Skeletal muscle cell (primary cell): ENCODE measurements at regions not wholly inside any gene's neighbourhood (a gene's known extent, or its start where the extent isn't known, plus 50 kb on each side); places are given as distances from the start of the nearest gene placed in this dataset.
"Not testable (repeated sequence)": the region's sequence is repeated elsewhere in the genome, so short reads cannot be mapped to it uniquely, and the experiment has no call there.

Experiments
- DNase-seq: peaks from one replicate; pipeline ENCODE4 v3.0.0-alpha.2; 2010; ENCODE audit warnings: low read depth
- H3K4me3 ChIP-seq: 2 replicates; pipeline ENCODE4 v1.5.1; 2011; ENCODE audit warnings: low read depth, mild to moderate bottlenecking, control low read depth, low read length, moderate library complexity

DNA sequence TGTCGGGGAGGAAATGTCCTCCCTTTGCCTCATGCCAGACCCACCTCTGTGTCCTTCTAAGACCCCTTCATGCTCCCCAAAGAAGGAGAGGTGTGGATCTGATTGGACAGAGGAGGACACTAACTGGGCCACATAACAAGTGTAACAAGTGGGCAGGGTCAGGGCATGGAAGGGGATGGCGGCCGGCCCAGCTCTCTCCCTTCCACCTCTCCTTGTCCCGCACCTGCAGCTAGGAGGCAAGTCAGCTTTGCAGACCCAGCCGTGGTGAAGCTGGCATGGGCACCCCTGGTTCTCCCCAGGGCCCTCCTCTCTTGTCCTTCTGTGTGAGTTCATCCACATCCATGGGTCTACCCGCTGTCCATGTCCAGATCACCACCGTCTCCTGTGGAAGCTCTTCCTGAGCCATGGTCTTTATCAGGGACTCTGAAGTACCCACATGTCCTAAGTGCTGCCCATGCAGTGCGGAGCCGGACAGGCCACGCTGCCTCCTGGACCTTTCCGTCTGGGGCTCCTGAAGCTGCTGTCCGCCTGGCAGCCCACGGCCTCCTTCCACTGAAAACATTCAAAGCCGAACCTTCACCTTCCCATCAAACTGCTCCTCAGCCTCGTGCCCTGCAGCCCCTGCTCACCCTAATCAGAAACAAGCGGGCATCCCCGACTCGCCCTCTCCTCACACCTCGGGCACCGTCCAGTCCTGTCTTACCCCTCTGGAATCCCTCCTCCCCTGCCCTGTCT is 460.5 kb downstream of the PTPRU start:
- H3K4me3 ChIP-seq: no peak overlapping the region
- DNase-seq: no peak

DNA sequence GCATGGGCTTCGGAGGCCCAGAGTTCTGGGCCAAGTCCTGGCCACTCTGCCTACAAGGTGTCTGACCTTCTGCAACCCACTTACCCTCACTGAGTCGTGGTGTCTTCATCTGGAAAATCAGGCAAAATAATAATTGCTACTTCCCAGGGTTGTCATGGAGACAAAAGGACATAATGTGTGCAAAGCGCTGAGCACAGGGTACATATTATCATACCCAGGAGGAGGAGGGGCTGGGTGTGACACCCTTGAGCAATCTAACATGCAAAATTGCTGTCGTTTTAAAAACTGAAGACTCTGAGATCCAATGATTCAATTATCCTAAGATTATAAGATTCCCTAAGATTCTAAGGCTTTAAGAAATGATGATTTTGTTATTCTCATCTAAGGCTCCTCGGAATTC is 459.5 kb downstream of the PTPRU start:
- no peak for DNase-seq
- H3K4me3 ChIP-seq: no peak overlapping the region

- no peak for DNase-seq
- H3K4me3 ChIP-seq: no peak overlapping the region
Measured at GRCh38 chr1:29695036-29695435, 458.7 kb downstream of the PTPRU start.

- no peak overlapping the region for H3K4me3 ChIP-seq
- no peak for DNase-seq
Measured at GRCh38 chr1:29691499-29691898, 455.2 kb downstream of the PTPRU start.

DNA sequence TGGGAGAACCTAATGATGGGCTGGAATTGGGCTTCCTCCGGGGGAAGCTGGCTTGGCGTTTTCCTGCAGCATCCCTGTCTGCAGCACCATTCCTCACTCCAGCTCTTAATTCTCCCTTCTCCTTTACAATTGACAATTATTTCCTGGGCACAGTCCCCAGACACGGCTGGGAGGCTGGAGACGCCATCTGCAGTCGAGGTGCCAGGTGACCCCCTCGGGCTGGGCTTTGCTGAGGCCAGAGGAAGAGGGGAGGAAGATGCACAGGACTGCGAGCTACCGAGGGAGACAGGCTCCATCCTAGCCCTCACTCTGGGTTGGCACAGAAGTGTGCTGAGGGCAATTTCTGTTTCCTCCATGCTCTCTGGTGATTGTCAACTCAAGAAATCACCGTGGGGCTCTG is 453.8 kb downstream of the PTPRU start:
- H3K4me3 ChIP-seq: no peak overlapping the region
- DNase-seq: no peak

GRCh38 chr1:29689372-29690030 is 453.2 kb downstream of the PTPRU start:
- H3K4me3 ChIP-seq: no peak overlapping the region
- DNase-seq: no peak

GRCh38 chr1:29688471-29689365 is 452.4 kb downstream of the PTPRU start:
- H3K4me3 ChIP-seq: no peak overlapping the region
- DNase-seq: peak; percentile 68

DNA sequence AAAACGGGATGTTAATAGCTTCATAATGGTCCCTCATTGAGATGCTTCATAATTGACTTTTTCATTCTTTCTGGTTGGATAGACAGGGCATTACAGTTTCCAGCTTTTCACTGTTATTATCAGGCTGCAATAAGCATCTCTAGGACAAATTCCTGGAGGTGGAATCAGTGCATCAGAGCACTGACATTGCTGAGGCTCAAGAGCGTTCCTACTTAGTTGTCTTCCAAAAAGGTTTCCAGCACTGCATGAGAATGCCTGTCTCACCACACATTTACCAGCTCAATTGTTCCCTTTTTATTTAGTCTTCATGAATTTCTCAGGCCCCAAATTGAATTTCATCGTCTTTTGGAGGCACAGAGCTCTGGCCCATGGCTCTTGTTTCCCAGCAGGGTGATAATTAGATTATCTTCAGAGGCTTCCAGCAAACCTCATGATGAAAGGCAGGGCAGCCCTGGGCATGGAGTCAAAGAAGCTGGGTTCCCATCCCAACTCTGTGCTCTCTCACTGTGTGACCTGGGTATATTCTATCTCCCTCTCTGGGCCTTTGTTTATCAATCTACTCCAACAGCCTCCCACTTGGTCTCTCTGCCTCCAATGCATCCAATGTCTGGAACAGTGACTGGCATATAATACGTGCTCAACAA is 451.4 kb downstream of the PTPRU start:
- no peak overlapping the region for H3K4me3 ChIP-seq

GRCh38 chr1:29687166-29687565 is 450.8 kb downstream of the PTPRU start:
- no peak for DNase-seq
- H3K4me3 ChIP-seq: no peak overlapping the region

More for the DNA sequence above, 451.4 kb downstream of the PTPRU start:
- no peak for DNase-seq

GRCh38 chr1:29686012-29686930 is 449.9 kb downstream of the PTPRU start:
- no peak overlapping the region for H3K4me3 ChIP-seq
- no peak for DNase-seq

DNA sequence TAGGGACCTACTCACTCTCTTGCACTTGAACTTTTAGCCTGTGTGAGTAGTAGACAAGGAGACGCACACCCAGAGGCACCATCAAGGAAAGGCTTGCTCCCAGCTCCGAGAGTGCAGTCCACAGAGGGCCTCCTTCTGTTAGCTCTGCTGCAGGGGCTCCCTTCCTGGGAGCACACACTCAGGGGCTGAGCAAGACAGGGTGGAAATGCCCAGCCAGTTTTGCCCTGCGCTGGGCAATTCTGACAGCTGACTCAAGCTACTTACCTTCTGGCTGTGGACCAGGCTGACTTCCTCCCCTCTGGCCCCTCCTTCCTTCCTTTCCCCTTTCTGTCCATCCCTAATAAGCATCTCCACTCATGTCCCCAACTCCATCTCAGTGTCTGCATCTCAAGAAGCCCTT is 449.1 kb downstream of the PTPRU start:
- no peak for DNase-seq
- H3K4me3 ChIP-seq: no peak overlapping the region

- no peak overlapping the region for H3K4me3 ChIP-seq
- DNase-seq: no peak
Measured at GRCh38 chr1:29684141-29684540, 447.8 kb downstream of the PTPRU start.

DNA sequence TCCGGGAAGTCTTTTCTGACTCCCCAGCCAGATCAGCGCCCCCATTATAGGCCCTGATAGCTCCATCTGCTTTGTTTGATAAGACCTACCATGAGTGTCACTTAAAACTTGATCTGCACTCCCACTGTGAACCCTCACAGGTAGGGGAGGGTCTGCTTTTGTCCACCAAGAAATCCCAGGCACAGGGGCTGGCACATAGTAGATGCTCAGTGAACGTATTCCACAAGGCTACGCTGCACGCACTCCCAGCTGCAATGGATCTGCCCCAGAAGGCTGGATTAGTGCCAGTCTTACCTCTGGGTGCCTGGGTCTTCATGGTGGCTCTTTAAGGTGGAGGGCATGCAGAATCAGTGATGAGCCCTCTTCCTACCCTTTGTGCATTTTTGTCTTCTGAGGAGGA is 447.1 kb downstream of the PTPRU start:
- no peak for DNase-seq
- no peak overlapping the region for H3K4me3 ChIP-seq

DNA sequence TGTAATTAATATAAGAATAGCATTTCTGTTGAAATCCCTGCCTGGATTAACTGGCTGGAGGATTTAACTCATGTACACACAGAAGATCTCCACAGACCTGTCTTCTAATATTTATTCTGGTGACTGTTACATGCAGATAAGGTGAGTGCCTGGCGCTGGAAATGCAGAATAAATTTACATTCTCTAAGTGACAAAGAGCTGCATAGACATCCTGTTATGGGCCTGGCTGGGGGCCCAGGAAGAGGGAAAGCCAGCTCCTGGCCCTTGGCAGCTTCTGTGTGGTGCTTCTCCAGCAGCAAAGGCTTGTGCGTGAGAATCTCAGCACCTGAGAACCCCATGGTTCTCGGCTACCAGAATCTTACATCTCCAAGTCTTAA is 446.6 kb downstream of the PTPRU start:
- no peak for DNase-seq
- no peak overlapping the region for H3K4me3 ChIP-seq

- DNase-seq: no peak
- H3K4me3 ChIP-seq: no peak overlapping the region
Measured at GRCh38 chr1:29682171-29682918, 446.0 kb downstream of the PTPRU start.

DNA sequence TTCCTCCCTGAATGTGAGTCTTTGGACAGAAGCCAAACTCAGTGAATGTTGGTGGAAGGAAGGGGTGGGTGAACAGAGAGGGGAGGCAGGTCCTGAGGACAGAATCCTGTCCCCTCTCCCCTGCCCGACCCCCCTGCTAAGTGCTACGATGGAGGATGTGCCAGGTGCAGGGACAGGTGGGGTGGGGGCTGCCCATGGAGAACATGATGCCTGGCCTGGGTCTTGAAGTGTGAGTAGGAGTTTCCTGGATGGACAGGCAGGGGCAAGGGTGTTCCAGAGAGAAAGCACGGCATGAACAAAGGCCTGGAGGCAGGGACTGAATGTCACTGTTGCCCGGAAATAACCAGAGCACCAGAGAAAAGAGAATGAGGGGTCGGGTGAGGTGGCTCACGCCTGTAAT is 445.1 kb downstream of the PTPRU start:
- DNase-seq, H3K4me3 ChIP-seq: not testable (repeated sequence)

DNA sequence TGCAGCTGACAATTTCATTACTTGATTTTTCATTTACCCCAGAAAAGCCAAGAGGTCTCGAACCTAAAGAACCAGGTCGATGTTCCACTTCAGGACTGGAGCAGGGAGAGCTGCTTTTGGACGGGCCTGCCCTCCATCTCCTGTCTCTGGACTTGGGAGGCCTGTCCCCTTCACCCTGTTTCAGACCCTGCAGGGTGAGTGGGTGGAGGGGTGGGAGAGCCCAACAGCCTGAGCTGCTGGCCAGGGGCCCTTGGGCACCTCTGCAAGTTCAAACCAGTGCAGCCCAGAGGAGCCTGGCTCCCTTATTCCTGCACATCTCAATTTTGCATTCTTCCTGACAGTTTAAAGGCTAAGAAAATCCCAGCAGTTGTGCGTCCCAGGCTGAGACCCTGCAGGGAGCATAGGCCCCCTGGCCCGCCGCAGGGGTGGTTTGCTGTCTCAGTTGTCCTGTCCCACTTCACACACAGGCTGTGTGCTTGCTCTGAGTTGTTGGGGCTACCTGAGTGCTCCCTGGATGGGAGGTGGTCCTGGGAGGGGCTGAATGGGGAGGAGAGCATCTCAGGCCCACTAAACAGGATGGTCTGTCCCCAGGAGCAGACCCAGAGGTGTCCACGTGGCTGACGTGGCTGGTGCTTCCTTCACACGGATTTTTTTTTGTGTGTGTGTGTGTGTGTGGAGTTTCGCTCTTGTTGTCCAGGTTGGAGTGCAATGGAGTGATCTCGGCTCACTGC is 443.7 kb downstream of the PTPRU start:
- H3K4me3 ChIP-seq: no peak overlapping the region
- no peak for DNase-seq

DNA sequence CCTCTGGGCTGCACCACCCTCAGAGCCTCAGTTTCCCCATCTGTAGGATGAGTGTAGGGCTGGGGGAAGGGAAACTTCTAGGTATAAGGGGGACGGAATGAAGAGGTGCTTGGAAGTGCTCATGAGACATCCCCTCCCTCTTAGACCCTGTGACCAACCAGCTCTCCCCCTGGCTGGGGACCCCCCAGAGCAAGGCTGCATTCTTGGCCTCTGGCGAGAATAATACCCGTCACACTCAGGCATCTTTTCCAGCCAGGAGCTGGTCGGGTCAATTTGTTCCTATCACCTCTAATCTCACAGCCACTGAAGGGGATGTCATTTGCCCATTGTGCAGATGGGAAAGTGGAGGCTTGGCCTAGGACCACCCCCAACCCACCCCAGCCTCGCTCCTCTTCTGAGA is 443.0 kb downstream of the PTPRU start:
- DNase-seq: no peak

More for the DNA sequence above, 443.0 kb downstream of the PTPRU start:
- H3K4me3 ChIP-seq: no peak overlapping the region
